ENCODE measurements at regions not wholly inside any gene's neighbourhood (a gene's known extent, or its start where the extent isn't known, plus 50 kb on each side); places are given as distances from the start of the nearest gene placed in this dataset.
"Not testable (repeated sequence)": the region's sequence is repeated elsewhere in the genome, so short reads cannot be mapped to it uniquely, and the experiment has no call there.

DNA sequence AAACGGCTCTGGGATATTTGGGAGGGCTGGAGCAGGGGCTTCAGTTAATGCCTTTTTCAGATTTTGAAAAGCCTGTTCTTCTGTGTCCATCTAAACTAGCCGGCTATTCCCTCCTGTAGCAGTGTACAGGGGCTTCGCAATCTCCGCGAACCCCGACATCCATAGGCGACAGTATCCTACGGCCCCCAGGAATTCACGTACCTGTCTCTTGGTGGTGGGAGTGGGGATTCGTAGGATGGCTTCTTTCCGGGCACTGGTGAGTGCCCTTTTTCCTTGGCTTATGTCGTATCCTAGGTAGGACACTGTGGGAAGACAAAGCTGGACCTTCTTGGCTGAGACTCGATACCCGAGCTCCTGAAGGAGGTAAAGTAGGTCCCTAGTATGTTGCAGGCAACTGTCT lies 153.1 kb downstream of the TRIM27 start:
- DNase-seq: no peak

- no peak for DNase-seq
Measured at GRCh38 chr6:28771401-28772267, 152.2 kb downstream of the TRIM27 start.

GRCh38 chr6:28772480-28773381 lies 151.1 kb downstream of the TRIM27 start:
- no peak for DNase-seq

DNA sequence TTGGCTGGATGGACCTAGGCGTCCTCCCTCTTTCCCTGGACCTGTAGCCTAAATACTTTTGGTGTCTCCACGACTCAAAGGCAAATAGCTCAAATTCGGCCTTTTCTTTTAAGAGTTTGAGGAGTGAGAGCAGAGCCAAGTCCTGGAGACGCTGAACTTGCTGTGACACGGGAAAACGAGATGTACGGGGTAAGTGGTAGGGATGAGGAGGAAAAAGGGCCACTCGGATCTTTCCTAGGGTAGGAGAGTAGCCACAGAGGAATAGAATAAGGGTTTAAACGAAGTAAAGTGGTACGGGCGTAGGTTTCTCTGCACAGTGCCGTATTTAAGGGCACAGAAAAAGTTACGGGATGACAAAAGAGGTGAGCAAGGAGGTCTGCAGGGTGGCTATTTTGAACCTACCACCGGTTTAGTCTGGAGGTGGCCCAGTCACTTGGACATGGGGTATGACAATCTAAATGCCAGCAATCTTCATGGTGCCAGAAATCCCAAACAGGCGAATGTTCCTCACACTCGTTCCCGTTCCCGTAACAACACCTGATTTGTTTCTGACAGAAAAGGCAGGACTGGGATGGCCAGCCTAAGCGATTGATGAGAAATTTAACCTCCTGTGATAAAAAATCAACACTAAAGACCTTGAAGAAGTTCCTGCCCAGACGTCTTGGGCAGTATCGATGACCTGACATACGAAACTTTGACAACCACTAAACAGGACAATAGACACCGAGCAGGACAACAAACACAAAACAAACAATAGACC lies 149.3 kb downstream of the TRIM27 start:
- DNase-seq: no peak

DNA sequence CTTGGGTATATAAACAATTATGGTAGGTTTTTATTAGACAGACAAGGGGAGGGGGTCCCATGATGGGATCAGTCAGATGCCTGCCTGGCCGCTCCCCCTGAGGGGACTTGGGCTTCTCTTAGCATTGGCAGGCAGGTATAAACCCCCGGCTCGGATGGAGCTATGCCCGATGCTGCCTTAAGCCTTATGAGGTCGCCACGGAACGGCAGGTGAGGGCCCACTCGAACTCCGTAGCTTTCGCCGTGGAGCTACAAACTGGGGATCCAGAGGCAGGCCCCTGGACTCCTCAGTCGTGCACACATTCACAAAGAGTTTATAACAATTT lies 148.8 kb downstream of the TRIM27 start:
- DNase-seq: no peak

- DNase-seq: no peak
Measured at GRCh38 chr6:28775405-28776129, 148.2 kb downstream of the TRIM27 start.

DNA sequence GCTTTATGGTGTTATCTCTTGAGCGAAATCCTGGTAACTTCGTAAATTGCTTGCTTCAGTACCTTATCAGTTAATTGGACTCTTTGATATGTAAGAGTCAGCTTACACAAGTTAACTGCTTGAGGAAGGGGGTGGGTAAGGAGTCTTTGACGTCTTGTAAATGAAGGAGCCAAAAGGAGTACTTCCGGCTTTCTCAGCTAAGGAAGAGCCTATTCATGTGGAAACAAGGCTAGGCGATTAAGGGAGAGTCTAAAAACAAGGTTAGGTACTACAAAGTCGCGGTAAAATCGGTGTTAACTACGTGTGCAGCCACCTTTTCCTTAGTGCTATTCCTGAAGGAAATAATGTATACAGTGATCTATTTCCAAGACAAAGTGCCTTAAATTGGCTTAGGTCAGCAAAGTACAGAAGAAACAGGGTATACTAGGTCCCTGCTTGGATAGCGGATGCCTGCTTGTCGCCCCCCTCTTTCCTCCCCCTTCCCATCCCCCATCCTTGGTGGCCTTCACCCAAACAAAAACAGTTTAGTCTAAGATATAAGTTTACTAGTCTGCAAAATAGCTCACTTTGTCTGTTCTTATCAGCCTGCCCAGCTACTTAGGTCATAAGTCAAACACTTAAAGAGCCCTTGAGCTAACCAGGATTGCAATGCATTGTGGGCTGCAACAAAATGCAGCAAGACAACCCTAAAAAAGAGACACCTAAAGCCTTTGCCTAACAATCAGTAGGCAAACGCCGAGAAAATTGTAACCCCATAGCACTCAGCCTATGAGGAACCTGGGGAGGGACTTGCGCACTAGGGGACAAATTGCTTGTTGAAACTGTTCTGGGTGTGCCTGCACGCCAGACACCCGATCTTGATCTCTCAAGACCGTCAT lies 147.3 kb downstream of the TRIM27 start:
- DNase-seq: no peak

DNA sequence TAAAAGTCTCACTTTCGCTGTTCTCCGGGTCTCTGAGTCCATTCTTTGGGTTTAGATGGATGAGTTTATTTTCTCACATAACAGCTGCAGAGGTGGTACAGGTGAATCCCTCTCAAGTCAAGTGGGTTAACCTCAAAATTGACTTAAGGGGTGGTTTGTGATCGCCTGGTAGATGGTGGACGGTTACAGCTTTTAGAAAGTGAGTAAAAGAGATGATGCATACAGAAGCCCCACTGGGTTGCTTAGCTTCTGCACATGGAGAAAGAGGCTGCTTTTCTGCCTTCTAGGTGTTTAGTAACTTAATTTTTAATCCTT lies 146.7 kb downstream of the TRIM27 start:
- DNase-seq: no peak

GRCh38 chr6:28782113-28782673 lies 141.6 kb downstream of the TRIM27 start:
- DNase-seq: no peak

DNA sequence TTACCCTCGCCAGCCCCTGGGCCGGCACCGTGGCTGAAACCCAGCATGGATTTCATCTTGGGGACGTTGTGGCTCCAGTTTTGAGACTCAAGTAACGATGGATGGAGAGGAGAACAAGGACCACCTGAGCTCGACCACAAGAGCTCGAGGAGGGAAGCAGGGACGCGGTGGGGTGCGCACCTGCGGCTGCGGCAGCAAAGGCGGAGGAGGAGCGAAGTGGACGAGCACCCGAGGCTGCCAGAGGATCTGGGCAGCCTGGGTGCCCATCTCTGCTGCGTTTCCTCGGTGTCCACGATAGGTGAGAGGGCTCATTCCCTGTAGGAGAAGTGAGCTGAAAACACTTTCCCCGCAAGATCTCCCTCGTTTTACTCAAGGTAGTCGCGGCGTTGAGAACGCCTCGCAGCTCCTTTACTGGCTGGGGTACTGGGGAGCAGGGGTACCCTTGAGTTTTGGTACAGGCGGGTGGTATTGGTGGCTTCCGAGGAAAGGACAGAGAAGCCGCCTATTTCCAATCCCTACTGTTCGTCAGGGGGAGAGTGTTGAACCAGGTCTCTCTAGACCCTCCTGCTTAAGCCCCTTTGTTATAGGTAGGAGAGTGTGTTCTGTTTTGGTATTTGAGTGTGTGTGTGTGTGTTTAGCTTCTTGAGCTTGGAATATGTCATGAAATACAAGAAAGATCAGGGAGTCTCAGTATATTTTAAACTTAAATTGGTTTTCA lies 137.7 kb downstream of the TRIM27 start:
- no peak for DNase-seq

DNA sequence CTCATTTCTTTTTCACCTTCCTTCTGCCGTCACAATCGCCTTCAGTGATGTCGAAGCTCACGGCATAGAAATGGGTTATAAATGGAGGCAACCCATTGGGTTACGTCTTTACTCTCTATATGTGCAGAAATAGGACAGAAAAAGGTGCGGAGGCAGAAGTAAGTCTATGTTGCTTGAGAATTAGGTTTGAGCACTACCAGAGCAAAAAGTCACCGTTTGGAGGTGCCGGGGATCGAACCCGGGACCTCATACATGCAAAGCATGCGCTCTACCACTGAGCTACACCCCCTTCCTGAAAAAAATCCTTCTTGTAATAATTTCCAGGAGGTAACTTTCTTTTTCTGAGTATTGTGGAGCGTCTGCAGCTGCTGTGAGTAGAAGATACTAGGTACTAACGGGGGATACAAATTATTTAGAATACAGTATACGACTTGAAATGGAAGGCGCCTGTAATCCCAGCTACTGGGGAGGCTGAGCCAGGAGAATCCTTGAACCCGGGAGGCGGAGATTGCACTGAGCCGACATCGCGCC lies 134.2 kb downstream of the TRIM27 start:
- DNase-seq: peak; percentile 13 to 21

GRCh38 chr6:28791002-28791383 lies 132.8 kb downstream of the TRIM27 start:
- DNase-seq: no peak

GRCh38 chr6:28794175-28795002 lies 129.4 kb downstream of the TRIM27 start:
- DNase-seq: no peak

- DNase-seq: not testable (repeated sequence)
Measured at GRCh38 chr6:28800647-28801046, 123.1 kb downstream of the TRIM27 start.

DNA sequence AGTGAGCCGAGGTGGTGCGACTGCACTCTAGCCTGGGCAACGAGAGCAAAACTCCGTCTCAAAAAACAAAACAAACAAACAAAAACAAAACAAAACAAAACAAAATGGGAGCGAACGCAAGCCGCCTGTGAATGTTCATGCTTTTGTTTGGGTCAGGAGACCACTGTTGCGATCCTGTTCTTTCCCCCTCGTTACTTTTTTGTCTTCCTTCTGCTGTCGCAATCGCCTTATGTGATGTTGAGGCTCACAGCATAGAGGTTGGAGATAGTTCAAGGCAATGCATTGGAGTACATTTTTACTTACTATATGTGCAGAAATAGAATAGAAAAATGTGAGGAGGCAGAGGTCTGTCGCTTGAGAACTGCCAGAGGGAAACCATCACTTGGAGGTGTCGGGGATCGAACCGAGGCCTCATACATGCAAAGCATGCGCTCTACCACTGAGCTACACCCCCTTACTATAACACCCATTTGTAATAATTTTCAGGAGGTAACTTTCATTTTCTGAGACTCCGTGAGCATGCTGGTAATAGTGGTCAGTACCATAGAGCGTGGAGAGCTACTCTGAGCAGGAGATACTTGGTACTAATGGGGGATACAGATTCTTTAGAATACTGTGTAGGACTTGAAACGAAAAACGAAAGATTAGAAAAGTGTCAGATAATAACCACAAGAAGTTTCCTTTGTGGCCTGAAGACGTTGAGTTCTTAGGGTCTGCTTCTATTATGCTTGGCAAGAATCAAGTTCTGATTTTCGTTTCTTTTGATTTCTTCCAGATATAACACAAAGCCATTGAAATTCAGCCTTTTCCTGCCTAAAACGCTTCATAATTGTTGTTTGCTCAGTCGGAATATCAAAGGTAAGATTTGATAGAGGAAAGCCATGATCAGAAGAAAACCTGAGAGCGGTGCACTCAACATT lies 121.1 kb downstream of the TRIM27 start:
- no peak for DNase-seq

DNA sequence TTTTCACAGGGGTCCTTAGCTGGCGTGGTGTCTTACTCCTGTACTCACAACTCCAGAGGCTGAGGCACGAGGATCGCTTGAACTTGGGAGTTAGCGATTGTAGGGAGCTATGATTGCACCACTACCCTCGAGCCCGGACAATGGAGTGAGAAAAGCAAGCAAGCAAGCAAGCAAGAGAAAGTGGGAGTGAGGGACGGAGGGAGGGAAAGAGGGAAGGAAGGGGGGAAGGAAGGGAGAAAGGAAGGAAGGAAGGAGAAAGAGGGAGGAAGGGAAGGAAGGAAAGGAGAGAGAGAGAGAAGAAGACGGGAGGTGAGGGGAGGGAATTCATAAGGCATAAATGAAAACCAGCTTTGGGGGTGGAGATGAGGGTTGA lies 120.5 kb downstream of the TRIM27 start:
- DNase-seq: no peak

DNA sequence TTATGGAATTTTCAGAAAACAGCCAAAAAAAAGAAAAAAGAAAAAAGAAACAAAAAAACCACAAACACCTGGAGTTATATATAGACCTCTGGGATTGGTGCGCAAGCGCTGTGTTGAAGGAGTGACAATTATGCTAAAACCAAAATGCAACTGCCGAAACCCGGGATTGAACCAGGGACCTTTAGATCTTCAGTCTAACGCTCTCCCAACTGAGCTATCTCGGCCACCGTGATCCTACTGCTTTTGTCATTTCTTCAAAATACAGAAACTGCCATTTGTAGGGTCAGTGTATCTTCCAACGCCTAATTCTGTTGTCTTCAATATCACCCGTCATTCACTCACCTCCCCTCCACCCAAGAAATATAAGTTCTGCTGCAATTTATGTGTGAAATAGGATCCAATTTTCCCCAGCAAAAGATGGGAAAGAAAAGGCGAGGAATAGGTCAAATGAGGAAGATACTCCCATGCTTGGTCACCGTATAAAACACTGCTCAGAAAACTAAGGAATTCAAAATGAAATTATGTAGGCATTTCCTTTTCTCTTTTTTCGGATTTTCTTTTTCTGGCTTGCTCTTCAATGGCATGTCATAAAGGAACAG lies 116.0 kb downstream of the TRIM27 start:
- DNase-seq: peak in 1 of 2 donors; percentile 44

- no peak for DNase-seq
Measured at GRCh38 chr6:28808383-28808782, 115.4 kb downstream of the TRIM27 start.

Measured in inflammatory macrophage (primary cell).